GM21528 (cell line): ENCODE measurements at regions not wholly inside any gene's neighbourhood (a gene's known extent, or its start where the extent isn't known, plus 50 kb on each side); places are given as distances from the start of the nearest gene placed in this dataset.

Experiments
- ATAC-seq: cut with Tn5 transposase; IDR thresholded peaks from one replicate; pipeline ENCODE4 v1.9.1; 2021; ENCODE audit warnings: mild to moderate bottlenecking, moderate library complexity; ENCODE audit not compliant: unreplicated experiment, low FRiP score

DNA sequence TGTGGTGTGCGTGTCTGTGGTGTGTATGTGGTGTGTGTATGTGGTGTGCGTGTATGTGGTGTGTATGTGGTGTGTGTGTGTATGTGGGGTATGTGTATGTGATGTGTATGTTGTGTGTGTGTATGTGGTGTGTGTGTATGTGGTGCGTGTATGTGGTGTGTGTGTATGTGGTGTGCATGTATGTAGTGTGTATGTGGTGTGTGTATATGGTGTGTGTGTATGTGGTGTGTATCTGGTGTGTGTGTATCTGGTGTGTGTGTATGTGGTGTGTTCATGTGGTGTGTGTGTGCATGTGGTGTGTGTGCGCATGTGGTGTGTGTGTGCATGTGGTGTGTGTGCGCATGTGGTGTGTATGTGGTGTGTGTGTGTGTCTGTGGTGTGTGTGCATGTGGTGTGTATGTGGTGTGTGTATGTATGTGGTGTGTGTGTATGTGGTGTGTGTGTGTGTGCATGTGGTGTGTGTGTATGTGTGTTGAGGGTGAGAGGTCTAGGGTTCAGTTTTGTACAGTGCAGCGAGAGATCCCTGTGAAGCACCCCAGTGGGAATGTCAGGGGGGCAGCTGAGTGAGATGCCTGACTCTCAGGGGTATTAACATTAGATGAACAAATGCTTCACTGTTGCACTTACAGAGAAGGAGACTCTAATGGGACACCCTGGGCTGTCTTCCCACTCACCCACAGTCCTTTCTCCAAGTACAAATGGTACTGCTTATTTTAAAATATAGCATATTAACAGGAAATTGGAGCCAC is 61.3 kb upstream of the MEDAG start:
- no peak for ATAC-seq

DNA sequence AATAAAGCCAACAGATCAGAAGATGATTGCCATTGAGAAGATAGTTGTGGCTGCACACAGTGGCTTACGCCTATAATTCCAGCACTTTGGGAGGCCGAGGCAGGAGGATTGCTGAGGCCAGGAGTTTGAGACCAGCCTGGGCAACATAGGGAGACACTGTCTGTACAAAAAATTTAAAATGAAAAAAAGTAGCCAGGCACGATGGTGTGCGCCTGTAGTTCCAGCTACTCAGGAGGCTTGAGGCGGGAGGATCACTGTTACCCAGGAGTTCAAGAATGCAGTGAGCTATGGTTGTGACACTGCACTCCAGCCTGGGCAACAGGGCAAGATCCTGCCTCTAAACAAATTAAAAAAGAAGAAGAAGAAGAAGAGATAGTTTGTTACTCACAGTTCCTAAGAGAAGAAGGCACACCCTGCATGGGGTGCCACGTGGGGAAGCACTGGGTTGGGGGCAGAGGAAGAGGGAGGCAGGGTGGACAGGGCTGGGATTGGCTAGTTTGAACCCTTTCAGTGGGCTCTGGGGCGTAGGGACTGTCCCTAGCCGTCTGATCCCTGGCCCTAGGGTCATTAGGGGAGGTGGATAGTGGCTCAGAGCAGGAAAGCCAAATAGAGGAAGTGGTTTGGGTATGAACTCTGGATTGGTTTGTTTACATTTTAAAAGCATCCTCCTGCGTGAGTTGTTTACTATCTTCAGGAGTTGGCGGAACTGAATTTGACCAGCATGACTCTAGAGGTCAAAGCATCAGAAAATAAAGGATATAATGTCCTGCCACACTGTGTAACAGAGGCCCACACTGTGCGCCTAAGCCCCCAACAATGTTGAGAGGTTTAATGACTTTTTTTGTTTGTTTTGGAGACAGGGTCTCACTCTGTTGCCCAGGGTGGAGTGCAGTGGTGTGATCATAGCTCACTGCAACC is 60.5 kb upstream of the MEDAG start:
- no peak for ATAC-seq

DNA sequence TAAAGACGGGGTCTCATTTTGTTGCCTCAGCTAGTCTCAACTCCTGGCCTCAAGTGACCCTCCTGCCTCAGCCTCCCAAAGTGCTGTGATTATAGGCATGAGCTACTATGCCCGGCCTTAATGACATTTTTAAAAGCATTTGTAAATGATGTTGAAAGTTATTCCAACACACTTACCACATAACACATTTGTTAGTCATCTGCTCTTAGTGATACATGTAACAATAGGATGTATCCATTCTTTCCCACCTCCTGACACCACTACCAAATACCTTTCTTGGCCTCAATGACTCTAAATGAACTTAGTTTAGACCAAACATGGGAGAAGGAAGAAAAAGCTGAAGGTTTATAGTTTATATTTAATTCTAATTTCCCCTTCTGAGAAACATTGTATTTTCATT is 59.8 kb upstream of the MEDAG start:
- no peak for ATAC-seq

DNA sequence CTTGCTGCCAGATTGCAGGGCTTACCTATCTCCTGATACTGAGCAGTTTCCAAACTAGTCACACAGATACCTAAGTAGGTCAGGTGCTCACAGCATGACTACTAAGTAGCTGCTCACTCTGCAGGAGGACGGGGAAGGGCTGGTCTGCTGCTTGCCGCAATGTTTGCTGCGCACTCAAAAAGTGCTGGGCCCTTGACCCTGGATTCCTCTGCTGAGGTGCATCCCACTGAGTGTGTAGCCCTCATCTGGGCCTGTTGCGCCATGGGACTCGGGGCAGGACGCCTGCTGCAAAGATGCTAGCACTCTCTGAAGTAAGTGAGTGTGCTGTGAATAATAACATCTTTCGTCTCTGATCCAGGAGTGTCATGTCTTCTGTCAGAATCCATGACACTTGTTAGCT is 59.2 kb upstream of the MEDAG start:
- no peak for ATAC-seq

DNA sequence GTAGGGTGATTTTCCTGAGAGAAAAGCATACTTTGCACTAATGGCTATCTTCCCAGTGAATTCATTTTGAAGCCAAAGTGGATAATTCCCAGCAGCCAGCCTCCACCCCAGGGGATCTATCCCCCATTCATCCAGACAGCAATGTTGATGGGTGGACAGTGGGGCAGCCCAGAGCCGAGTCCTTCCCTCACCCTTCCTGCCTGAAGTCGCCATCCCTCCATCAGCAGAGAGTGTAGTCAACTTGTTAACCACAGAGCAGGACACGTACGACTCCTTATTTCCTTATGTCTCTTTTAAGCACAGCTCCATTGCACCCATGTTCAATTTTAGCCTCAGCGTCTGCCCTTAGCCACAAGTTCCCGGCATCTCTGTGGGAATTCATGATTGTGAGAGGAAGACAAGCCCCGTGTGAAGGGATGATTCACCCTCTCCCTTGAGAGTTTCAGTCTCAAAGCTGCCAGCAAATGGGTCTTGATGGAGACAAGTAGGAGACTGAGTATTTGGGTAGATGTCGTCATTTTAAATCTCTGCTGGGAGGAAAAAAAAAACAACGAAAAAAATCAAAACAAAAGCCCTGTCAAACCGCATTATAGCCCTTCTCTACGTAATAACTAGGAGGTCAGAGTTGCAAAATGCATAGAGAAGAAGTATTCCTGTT is 58.3 kb upstream of the MEDAG start:
- no peak for ATAC-seq

DNA sequence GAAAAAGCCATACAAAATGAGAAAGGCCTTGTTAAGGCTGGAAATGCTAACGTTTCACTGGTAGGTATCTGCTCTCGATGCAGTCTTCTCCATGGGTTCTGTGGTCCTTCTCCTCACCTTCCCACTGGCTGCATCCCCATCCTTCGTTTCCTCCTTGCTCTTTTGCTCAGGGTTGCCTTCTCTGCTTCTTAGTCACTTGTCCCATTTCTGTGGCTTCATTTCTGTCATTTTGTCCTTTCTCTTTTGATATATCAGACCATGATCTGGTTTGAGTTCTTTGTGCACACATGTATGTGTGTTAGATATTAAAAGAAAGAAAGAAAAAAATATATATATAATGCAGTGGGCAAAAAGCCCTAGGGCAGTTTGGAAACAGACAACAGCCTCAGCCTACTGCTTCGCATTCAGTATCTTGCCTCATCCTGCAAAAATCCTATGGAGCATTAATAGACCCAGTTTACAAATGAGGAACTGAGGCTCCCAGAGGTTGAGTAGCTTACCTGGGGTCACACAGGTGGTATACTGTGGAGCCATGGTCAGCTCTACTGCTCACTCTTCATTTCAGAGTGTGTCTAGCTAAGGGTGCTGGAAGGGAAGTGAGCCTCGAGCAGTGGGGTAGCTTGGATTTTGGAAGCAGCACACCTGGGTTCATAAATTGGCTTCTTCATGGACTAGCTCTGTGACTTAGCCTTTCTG is 57.6 kb upstream of the MEDAG start:
- ATAC-seq, result no peak

DNA sequence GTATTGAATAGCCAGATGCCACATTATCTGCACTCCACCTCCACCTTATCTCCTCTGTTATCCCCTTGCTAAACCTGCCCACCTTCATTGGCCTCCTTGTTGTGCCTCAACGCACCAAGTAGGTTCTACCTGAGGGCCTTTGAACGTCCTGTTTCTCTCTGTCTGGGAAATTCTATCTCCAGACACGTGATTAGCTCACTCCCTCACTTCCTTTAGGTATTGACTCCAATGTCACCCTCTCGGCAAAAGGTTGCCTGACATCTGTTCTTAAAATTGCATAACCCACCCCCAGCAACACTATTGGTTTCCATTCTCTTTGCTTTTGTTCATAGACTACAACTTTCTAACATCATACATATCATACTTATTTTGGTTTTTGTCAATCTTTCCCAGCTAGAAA is 56.5 kb upstream of the MEDAG start:
- no peak for ATAC-seq

DNA sequence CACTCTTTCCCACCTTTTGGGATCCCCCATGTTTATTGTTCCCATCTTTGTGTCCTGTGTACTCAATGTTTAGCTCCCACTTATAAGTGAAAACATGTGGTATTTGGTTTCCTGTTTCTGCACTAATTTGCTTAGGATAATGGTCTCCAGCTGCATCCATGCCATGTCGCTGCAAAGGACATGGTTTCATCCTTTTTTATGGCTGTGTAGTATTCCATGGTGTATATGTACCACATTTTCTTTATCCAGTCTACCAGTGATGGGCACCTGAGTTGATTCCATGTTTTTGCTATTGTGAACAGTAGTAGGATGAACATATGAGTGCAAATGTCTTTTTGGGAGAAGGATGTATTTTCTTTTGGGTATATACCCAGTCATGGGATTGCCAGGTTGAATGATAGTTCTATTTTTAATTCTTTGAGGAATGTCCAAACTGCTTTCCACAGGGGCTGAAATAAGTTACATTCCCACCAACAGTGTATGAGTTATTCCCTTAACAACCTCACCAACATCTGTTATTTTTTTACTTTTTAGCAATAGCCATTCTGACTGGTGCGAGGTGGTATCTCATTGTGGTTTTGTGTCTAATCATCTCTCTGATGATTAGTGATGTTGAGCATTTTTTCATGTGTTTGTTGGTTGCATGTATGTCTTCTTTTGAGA is 55.7 kb upstream of the MEDAG start:
- no peak for ATAC-seq

DNA sequence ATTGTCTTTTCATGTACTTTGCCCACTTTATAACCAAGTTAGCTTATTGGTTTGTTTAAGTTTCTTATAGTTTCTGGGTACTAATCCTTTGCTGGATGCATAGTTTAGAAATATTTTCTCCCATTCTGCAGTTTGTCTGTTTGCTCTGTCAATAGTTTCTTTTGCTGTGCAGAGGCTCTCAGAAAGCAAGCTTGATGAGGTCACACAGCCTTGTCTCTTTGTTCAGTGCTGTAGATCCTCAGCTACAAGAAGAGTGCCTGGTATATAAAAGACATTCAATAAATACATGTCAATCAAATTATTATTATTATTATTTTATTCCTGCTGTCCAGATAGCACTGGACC is 55.2 kb upstream of the MEDAG start:
- no peak for ATAC-seq

DNA sequence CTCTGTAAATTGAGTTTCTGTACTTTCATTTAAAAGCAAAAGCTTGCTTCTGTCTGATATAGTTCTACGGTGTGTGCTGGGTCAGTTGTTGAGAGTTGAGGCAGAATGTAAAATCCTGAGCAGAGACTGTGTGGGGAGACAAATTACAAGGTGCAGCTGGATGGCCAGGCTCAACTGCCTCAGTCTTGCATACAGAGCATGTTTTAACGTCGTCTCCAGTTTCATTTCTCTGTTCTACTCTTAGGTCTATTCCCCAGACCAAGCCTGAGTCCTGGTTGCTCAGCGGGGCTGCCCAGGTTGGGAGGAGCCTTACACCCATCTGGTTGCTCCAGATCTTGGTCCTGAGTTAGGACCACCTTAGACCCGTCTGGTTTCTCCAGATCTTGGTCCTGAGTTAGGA is 54.4 kb upstream of the MEDAG start:
- ATAC-seq, result peak; percentile 79

DNA sequence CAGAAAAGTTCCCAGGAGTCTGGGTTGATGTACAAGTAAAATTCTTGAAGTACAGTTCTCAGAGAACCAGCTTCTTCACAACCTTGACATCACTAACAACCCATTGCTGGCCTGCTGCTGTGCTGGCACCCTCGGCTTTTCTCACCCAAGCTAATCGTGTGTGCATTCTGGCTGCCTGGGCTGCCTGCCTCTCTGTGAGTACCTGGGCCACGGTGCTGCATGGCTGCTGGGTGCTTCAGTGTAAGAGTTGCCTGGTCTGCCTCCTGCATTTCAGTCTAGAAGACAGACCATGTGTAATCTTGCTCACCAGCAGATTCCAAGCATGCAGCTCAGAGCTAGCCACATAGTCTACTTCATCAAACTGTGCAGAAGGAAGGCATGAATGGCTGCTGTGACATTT is 50.5 kb upstream of the MEDAG start:
- ATAC-seq, result no peak

DNA sequence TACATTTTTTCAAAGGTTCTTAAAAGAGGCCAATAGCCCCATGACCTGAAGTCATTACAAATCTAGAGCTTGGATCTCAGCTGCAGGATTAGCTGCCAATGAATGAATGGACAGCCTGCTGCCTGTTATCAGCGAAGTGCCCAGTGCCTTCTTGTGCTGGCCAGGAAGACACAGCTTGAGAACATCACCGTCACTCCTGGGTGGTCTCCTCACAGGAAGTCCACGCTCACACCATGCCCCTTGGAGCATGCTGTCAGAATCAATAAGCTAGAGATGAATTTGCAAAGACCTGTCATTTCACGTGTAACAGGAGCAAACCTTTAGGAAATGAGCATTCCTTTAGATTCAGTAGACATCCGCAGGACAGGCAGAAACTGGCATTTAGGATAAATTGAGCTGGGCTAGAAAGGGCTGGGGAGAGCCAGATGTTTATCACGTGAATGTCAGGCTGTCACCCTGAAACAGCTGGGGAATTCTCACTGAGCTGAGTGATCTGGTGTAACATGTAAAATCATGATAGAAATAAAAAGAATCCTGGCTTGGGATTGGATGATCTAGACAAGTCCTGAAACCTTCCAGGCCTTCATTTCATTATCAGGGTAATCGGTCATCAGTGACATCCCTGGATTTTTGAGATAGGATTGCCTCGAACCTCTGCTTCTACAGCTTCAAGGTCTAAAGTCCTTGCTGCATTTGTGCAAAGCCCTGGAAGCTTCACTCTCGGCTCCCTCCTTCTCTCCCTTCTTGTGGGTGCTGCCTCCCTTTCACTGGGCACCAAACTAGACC is 49.9 kb upstream of the MEDAG start:
- ATAC-seq, result no peak
